GM13976 (cell line): ENCODE measurements at regions not wholly inside any gene's neighbourhood (a gene's known extent, or its start where the extent isn't known, plus 50 kb on each side); places are given as distances from the start of the nearest gene placed in this dataset.
"Not testable (repeated sequence)": the region's sequence is repeated elsewhere in the genome, so short reads cannot be mapped to it uniquely, and the experiment has no call there.

Experiments
- DNase-seq: peaks from one replicate; pipeline ENCODE4 v3.0.0; 2012; ENCODE audit warnings: low spot score
- CTCF ChIP-seq: IDR thresholded peaks from 2 replicates; pipeline ENCODE4 v1.5.1; 2012; ENCODE audit warnings: borderline replicate concordance, mild to moderate bottlenecking; ENCODE audit not compliant: insufficient read depth; ENCODE audit errors: extremely low read depth, missing control alignments, control extremely low read depth
- in situ Hi-C: fragments of 300-500 bp; cut with MboI; formaldehyde crosslinking; loops from one replicate; pipeline ENCODE4 v1.12.0; 2022; ENCODE audit warnings: low sequenced_read_pairs, mixed read lengths, inconsistent platforms; ENCODE audit not compliant: unreplicated experiment

- TF ChIP-seq CTCF, result no peak
- in situ Hi-C loops, result no loop called here
- DNase-seq, result no peak
These were observed 129.8 kb downstream of the HNMT start for GRCh38 chr2:138094031-138094430.

GRCh38 chr2:138095336-138095735 is 131.1 kb downstream of the HNMT start:
- in situ Hi-C loops, result no loop called here
- no peak for DNase-seq
- no peak for TF ChIP-seq CTCF

GRCh38 chr2:138099288-138099687 is 135.0 kb downstream of the HNMT start:
- in situ Hi-C loops, DNase-seq: not testable (repeated sequence)

GRCh38 chr2:138101718-138102117 is 137.4 kb downstream of the HNMT start:
- no peak for DNase-seq
- TF ChIP-seq CTCF, result no peak
- in situ Hi-C loops, result no loop called here

GRCh38 chr2:138102664-138103063 is 138.4 kb downstream of the HNMT start:
- DNase-seq, result no peak
- TF ChIP-seq CTCF, result no peak
- in situ Hi-C loops, result no loop called here

- DNase-seq, result no peak
- in situ Hi-C loops, result no loop called here
- no peak for TF ChIP-seq CTCF
These were observed 138.9 kb downstream of the HNMT start for GRCh38 chr2:138103156-138103555.

GRCh38 chr2:138104071-138104470 is 139.8 kb downstream of the HNMT start:
- no peak for TF ChIP-seq CTCF
- in situ Hi-C loops, result no loop called here
- DNase-seq, result no peak
